ENCODE measurements at regions not wholly inside any gene's neighbourhood (a gene's known extent, or its start where the extent isn't known, plus 50 kb on each side); places are given as distances from the start of the nearest gene placed in this dataset.

- no peaks in the 10 kb centered on the region for H3K9me1 ChIP-seq (ENCODE audit: insufficient read depth, low read length)
- CTCF ChIA-PET, result no interaction called here
- no peak overlapping the region for H3K27ac ChIP-seq (ENCODE audit: insufficient read depth, low read length)
- H2AFZ ChIP-seq (replicated peaks; ENCODE audit: low read length, poor library complexity), result no peak overlapping the region
- H2AK5ac ChIP-seq (ENCODE audit: low read depth, low read length), result no peak overlapping the region
- H3K4me3 ChIP-seq (ENCODE audit: insufficient read depth, low read depth, low read length), result no peak overlapping the region
- in situ Hi-C loops (cut with MboI; ENCODE audit: low sequenced_read_pairs) (no loop called here), intact Hi-C loops (cut with micrococcal nuclease) (no loop called here), dilution Hi-C loops (cut with HindIII; ENCODE audit: low sequenced_read_pairs, unreplicated experiment) (no loop called here)
- no peak overlapping the region for H4K91ac ChIP-seq (ENCODE audit: insufficient read depth, low read depth, low read length)
- H3K14ac ChIP-seq (replicated peaks; ENCODE audit: low read depth, low read length), result no peak overlapping the region
- peaks cover 4% of the 10 kb centered on the region; the same call in 1 of the 2 replicates for H3K9me3 ChIP-seq (ENCODE audit: control insufficient read depth, insufficient read depth, low read length)
- H3K18ac ChIP-seq (ENCODE audit: low read depth, low read length), result no peak overlapping the region
- no peaks in the 10 kb centered on the region for H3K36me3 ChIP-seq (ENCODE audit: control insufficient read depth, insufficient read depth, low read length)
- WGBS, 2 experiments (ENCODE audit: extremely low coverage in 2 of 2, insufficient read length in 1 of 2), result no CpG with 5 or more reads among the region's 2 CpGs
- no peak overlapping the region for H2BK120ac ChIP-seq (ENCODE audit: low read depth, low read length)
- H3K9ac ChIP-seq (ENCODE audit: low read depth, low read length), result no peak overlapping the region
- H3K4me2 ChIP-seq (ENCODE audit: low read depth, low read length), result no peak overlapping the region
- H3K4me1 ChIP-seq (ENCODE audit: control insufficient read depth, insufficient read depth, low read length), result no peaks in the 10 kb centered on the region
- no peaks in the 10 kb centered on the region for H3K79me1 ChIP-seq (ENCODE audit: low read depth in 1 of 2, low read length in 2 of 2)
- BruUV-seq (replicated peaks), result no TSS peak
- no peak for ATAC-seq (ENCODE audit: low read depth)
- no peak overlapping the region for H3K23ac ChIP-seq (ENCODE audit: low read depth, low read length)
- H3K4ac ChIP-seq (ENCODE audit: low read depth, low read length), result no peak overlapping the region
- TF ChIP-seq RFX5 (IDR thresholded peaks at IDR 0.05; ENCODE audit: low read depth, low read length), result no peak
- no peak for TF ChIP-seq FOS (IDR thresholded peaks at IDR 0.05; ENCODE audit: low read depth, low read length)
- TF ChIP-seq MAFK (IDR thresholded peaks at IDR 0.05; ENCODE audit: low read depth, low read length), result no peak
- TF ChIP-seq POLR2A (IDR thresholded peaks at IDR 0.05; ENCODE audit: low read depth, low read length), result no peak
- TF ChIP-seq CHD1 (IDR thresholded peaks at IDR 0.05; ENCODE audit: low read depth, low read length), result no peak
- TF ChIP-seq CTCF (conservative IDR thresholded peaks at IDR 0.05; ENCODE audit: low read depth, low read length), result no peak
- TF ChIP-seq MAZ (IDR thresholded peaks at IDR 0.05; ENCODE audit: borderline replicate concordance, low read depth, low read length), result no peak
- TF ChIP-seq, protein P1, sequence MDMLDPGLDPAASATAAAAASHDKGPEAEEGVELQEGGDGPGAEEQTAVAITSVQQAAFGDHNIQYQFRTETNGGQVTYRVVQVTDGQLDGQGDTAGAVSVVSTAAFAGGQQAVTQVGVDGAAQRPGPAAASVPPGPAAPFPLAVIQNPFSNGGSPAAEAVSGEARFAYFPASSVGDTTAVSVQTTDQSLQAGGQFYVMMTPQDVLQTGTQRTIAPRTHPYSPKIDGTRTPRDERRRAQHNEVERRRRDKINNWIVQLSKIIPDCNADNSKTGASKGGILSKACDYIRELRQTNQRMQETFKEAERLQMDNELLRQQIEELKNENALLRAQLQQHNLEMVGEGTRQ (IDR thresholded peaks at IDR 0.05; ENCODE audit: low read depth, low read length), result no peak
- TF ChIP-seq SMC3 (IDR thresholded peaks at IDR 0.05; ENCODE audit: low read depth, low read length), result no peak
- TF ChIP-seq CEBPB (IDR thresholded peaks at IDR 0.05; ENCODE audit: low read depth, low read length), result no peak
- no peak for TF ChIP-seq RAD21 (IDR thresholded peaks at IDR 0.05; ENCODE audit: low read length)
- TF ChIP-seq NFE2L2 (IDR thresholded peaks at IDR 0.05; ENCODE audit: low read depth, low read length), result no peak
- TF ChIP-seq ELK1 (IDR thresholded peaks at IDR 0.05; ENCODE audit: borderline replicate concordance, low read depth, low read length), result no peak
- no peak for TF ChIP-seq RCOR1 (IDR thresholded peaks at IDR 0.05; ENCODE audit: insufficient replicate concordance, low read length)
- no peak for TF ChIP-seq MXI1 (IDR thresholded peaks at IDR 0.05; ENCODE audit: borderline replicate concordance, low read depth, low read length)
- TF ChIP-seq BHLHE40 (IDR thresholded peaks at IDR 0.05; ENCODE audit: low read depth, low read length), result no peak
- no peak overlapping the region for H4K8ac ChIP-seq (ENCODE audit: low read depth in 2 of 2, low read length in 2 of 2)
- H3K27me3 ChIP-seq (ENCODE audit: control insufficient read depth, insufficient read depth, low read length), result no peaks in the 10 kb centered on the region
- H2BK20ac ChIP-seq (ENCODE audit: low read depth, low read length), result no peak overlapping the region
- H3K56ac ChIP-seq (ENCODE audit: extremely low read depth, insufficient read depth, low read length), result no peak overlapping the region
- no peak for DNase-seq
- H4K20me1 ChIP-seq (ENCODE audit: insufficient read depth, low read length), result no peaks in the 10 kb centered on the region
- no peak overlapping the region for H2BK5ac ChIP-seq (ENCODE audit: low read depth, low read length, poor library complexity, severe bottlenecking)
- H2BK15ac ChIP-seq (ENCODE audit: low read depth, low read length), result no peak overlapping the region
- POLR2A ChIA-PET (ENCODE audit: unreplicated experiment), result no interaction called here
- H4K5ac ChIP-seq (ENCODE audit: low read depth, low read length), result no peak overlapping the region
- no peak overlapping the region for H2AK9ac ChIP-seq (replicated peaks; ENCODE audit: low read depth, low read length, poor library complexity)
Measured at GRCh38 chrX:147859666-147860065, 52.1 kb upstream of the FMR1 start.

Data from IMR-90 (cell line).